Activated naive CD4-positive, alpha-beta T cell treated with anti-CD3 and anti-CD28 coated beads for 36 hours (primary cell): ENCODE measurements at regions not wholly inside any gene's neighbourhood (a gene's known extent, or its start where the extent isn't known, plus 50 kb on each side); places are given as distances from the start of the nearest gene placed in this dataset.
"Not testable (repeated sequence)": the region's sequence is repeated elsewhere in the genome, so short reads cannot be mapped to it uniquely, and the experiment has no call there.

Experiments used
- CTCF ChIA-PET: fragments of 350-600 bp; sonication (Branson Sonifier 250); formaldehyde crosslinking; loops from one replicate; lab custom pipeline; 2021; ENCODE audit warnings: antibody characterized with exemption; lab: Charles Lee
- DNase-seq: peaks from one replicate; pipeline ENCODE4 v3.0.0-alpha.2; 2020
- H3K27ac Mint-ChIP-seq: one replicate; pipeline ENCODE4 v1.8.0; 2021; ENCODE audit warnings: mild to moderate bottlenecking, mixed read lengths
- H3K27me3 Mint-ChIP-seq: one replicate; pipeline ENCODE4 v1.8.0; 2021; ENCODE audit warnings: low read depth, mixed read lengths
- H3K36me3 Mint-ChIP-seq: one replicate; pipeline ENCODE4 v1.8.0; 2021; ENCODE audit warnings: low read depth, mixed read lengths
- H3K4me1 Mint-ChIP-seq: one replicate; pipeline ENCODE4 v1.8.0; 2021; ENCODE audit warnings: low read depth, mixed read lengths
- H3K4me3 Mint-ChIP-seq: one replicate; pipeline ENCODE4 v1.8.0; 2021; ENCODE audit warnings: mild to moderate bottlenecking, moderate library complexity, mixed read lengths
- H3K9me3 Mint-ChIP-seq: one replicate; pipeline ENCODE4 v1.8.0; 2021; ENCODE audit warnings: mixed read lengths
- intact Hi-C: fragments of 100-400 bp; cut with micrococcal nuclease; formaldehyde crosslinking; loops from one replicate; pipeline ENCODE4 v1.15.1; 2023

DNA sequence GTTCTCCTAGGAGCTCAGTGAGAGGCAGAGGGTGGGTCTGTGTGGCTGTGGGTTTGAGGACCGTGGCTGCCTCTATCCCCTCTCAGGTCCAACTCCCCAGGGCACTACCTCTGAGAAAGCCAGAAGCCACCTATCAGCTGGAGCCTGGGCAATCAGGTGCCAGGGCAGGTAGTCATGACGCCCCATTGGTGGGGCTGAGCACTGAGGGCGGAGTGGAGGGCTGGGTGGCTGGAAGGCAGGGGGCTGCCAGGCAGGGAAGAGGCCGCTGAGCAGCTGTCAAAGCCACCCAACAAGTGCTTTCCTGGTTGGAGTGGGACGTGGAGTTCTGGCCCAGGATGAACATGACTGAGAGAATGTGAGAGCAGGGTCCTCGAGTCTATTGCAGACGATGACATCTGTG is 164.9 kb upstream of the AJAP1 start:
- no peaks in the 10 kb centered on the region for H3K4me1 Mint-ChIP-seq
- H3K9me3 Mint-ChIP-seq: no peaks in the 10 kb centered on the region
- no peak overlapping the region for H3K4me3 Mint-ChIP-seq
- no peak for DNase-seq
- intact Hi-C loops: no loop called here
- no peaks in the 10 kb centered on the region for H3K36me3 Mint-ChIP-seq
- CTCF ChIA-PET: no interaction called here
- no peak overlapping the region for H3K27ac Mint-ChIP-seq
- H3K27me3 Mint-ChIP-seq: peaks cover 16% of the 10 kb centered on the region

DNA sequence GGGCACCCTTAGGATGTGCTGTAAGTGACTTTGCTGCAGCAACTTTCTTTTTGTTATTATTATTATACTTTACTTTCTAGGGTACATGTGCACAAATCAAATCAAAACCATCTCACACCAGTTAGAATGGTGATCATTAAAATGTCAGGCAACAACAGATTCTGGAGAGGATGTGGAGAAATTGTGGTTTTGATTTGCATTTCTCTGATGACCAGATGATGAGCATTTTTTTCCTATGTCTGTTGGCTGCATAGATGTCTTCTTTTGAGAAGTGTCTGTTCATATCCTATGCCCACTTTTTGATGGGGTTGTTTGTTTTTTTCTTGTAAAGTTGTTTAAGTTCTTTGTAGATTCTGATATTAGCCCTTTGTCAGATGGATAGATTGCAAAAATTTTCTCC is 164.4 kb upstream of the AJAP1 start:
- DNase-seq, H3K27ac Mint-ChIP-seq, H3K36me3 Mint-ChIP-seq, intact Hi-C loops, H3K4me1 Mint-ChIP-seq, H3K9me3 Mint-ChIP-seq, CTCF ChIA-PET, H3K4me3 Mint-ChIP-seq: not testable (repeated sequence)
- peaks cover 16% of the 10 kb centered on the region for H3K27me3 Mint-ChIP-seq

GRCh38 chr1:4494027-4494426 is 160.4 kb upstream of the AJAP1 start:
- Mint-ChIP-seq H3K4me3 (no peak overlapping the region), H3K9me3 (no peaks in the 10 kb centered on the region), H3K4me1 (no peaks in the 10 kb centered on the region), H3K27ac (no peak overlapping the region), H3K27me3 (peaks cover 12% of the 10 kb centered on the region), H3K36me3 (no peaks in the 10 kb centered on the region)
- DNase-seq: no peak
- intact Hi-C loops: no loop called here
- CTCF ChIA-PET: no interaction called here

GRCh38 chr1:4494558-4494957 is 159.9 kb upstream of the AJAP1 start:
- CTCF ChIA-PET: no interaction called here
- Mint-ChIP-seq H3K27ac (no peak overlapping the region), H3K9me3 (no peaks in the 10 kb centered on the region), H3K4me1 (no peaks in the 10 kb centered on the region), H3K27me3 (peaks cover 12% of the 10 kb centered on the region), H3K4me3 (no peak overlapping the region), H3K36me3 (no peaks in the 10 kb centered on the region)
- intact Hi-C loops: no loop called here
- DNase-seq: no peak

- H3K36me3 Mint-ChIP-seq: no peaks in the 10 kb centered on the region
- no peak for DNase-seq
- no peaks in the 10 kb centered on the region for H3K4me1 Mint-ChIP-seq
- no peak overlapping the region for H3K4me3 Mint-ChIP-seq
- H3K27ac Mint-ChIP-seq: no peak overlapping the region
- CTCF ChIA-PET: no interaction called here
- intact Hi-C loops: no loop called here
- peaks cover 12% of the 10 kb centered on the region for H3K27me3 Mint-ChIP-seq
- H3K9me3 Mint-ChIP-seq: no peaks in the 10 kb centered on the region
Observed at GRCh38 chr1:4495809-4496208, 158.6 kb upstream of the AJAP1 start.

DNA sequence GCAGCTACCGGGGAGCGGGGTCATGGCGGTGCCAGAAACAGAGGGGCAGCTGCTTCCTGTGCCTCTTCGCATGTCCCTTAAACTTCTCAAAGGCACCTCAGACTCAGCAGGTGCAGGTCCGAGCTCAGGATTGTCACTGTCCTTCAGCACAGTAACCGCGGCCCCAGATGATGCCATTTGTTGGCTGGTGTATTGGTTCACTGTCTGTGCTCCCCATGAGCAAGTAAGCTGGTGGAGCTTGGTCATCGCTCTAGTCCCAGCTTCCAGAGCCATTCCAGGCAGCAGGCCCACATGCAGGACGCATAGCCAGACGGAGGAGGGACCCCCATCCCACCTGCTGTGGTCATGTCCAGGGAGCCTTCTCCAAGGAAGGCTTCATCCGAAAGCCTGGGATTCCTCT is 154.0 kb upstream of the AJAP1 start:
- H3K4me3 Mint-ChIP-seq: no peak overlapping the region
- CTCF ChIA-PET: no interaction called here
- DNase-seq: no peak
- no peaks in the 10 kb centered on the region for H3K36me3 Mint-ChIP-seq
- intact Hi-C loops: no loop called here
- H3K4me1 Mint-ChIP-seq: no peaks in the 10 kb centered on the region
- no peaks in the 10 kb centered on the region for H3K9me3 Mint-ChIP-seq
- H3K27ac Mint-ChIP-seq: no peak overlapping the region
- H3K27me3 Mint-ChIP-seq: peaks cover 3% of the 10 kb centered on the region

GRCh38 chr1:4506591-4506990 is 147.8 kb upstream of the AJAP1 start:
- Mint-ChIP-seq H3K9me3 (no peaks in the 10 kb centered on the region), H3K36me3 (no peaks in the 10 kb centered on the region), H3K27ac (no peak overlapping the region), H3K4me3 (no peak overlapping the region), H3K4me1 (no peaks in the 10 kb centered on the region), H3K27me3 (peaks cover 10% of the 10 kb centered on the region)
- no peak for DNase-seq
- intact Hi-C loops: no loop called here
- CTCF ChIA-PET: no interaction called here

- CTCF ChIA-PET: no interaction called here
- no peaks in the 10 kb centered on the region for H3K4me1 Mint-ChIP-seq
- no peak overlapping the region for H3K4me3 Mint-ChIP-seq
- no peak for DNase-seq
- no peak overlapping the region for H3K27ac Mint-ChIP-seq
- intact Hi-C loops: no loop called here
- H3K9me3 Mint-ChIP-seq: no peaks in the 10 kb centered on the region
- H3K36me3 Mint-ChIP-seq: no peaks in the 10 kb centered on the region
- peaks cover 15% of the 10 kb centered on the region for H3K27me3 Mint-ChIP-seq
Observed at GRCh38 chr1:4509206-4509605, 145.2 kb upstream of the AJAP1 start.

DNA sequence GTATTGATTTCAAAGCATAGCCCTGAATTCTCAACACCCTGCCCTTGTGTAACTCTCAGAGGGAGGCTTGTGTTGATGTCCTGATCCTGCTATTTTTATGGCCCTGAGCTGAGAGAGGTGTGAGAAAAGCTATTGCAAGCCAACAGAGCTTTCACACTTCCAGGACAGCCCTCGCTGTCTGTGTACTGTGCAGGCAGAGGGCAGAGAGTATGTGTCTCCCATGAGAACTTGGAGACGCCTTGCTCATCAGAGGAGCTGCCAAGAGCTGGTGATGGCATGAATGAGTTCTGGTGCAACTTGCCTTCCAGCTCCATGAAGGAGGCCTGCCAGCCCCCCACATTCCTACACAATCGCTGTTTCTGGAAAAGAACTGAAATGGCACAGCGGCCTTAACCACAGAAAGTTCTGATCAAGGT is 144.1 kb upstream of the AJAP1 start:
- Mint-ChIP-seq H3K36me3 (no peaks in the 10 kb centered on the region), H3K4me1 (no peaks in the 10 kb centered on the region), H3K4me3 (no peak overlapping the region), H3K27me3 (peaks cover 20% of the 10 kb centered on the region), H3K27ac (no peak overlapping the region), H3K9me3 (no peaks in the 10 kb centered on the region)
- CTCF ChIA-PET: no interaction called here
- intact Hi-C loops: no loop called here
- no peak for DNase-seq

DNA sequence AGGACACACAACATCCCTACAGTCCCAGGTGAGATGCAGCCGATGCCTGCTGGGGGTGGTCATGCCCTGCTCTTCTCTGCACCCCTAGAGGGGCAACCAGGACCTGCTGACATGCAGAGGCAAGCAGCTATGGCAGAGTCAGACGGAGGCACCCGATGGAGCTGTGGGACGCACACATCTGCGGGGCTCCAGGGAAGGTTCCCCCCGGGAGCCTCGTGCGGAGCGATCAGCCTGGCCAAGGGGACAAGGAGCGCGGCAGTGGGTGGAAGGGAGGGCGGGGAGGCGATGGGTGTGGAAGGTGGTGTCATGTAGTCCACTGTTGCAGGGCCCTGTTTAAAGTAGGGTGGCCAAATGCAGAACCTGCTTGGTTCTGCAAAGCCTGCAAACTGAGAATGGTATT is 143.0 kb upstream of the AJAP1 start:
- Mint-ChIP-seq H3K9me3 (no peaks in the 10 kb centered on the region), H3K4me3 (no peak overlapping the region), H3K4me1 (no peaks in the 10 kb centered on the region), H3K27ac (no peak overlapping the region), H3K36me3 (no peaks in the 10 kb centered on the region), H3K27me3 (peaks cover 20% of the 10 kb centered on the region)
- CTCF ChIA-PET: no interaction called here
- DNase-seq: no peak
- intact Hi-C loops: no loop called here

GRCh38 chr1:4512636-4513035 is 141.8 kb upstream of the AJAP1 start:
- Mint-ChIP-seq H3K9me3 (no peaks in the 10 kb centered on the region), H3K36me3 (no peaks in the 10 kb centered on the region), H3K4me1 (no peaks in the 10 kb centered on the region), H3K27ac (no peak overlapping the region), H3K27me3 (peaks cover 20% of the 10 kb centered on the region), H3K4me3 (no peak overlapping the region)
- DNase-seq: no peak
- CTCF ChIA-PET: no interaction called here
- intact Hi-C loops: no loop called here

GRCh38 chr1:4513685-4514084 is 140.7 kb upstream of the AJAP1 start:
- Mint-ChIP-seq H3K27me3 (peaks cover 20% of the 10 kb centered on the region), H3K27ac (no peak overlapping the region), H3K9me3 (no peaks in the 10 kb centered on the region), H3K4me3 (no peak overlapping the region), H3K4me1 (no peaks in the 10 kb centered on the region), H3K36me3 (no peaks in the 10 kb centered on the region)
- DNase-seq: no peak
- CTCF ChIA-PET: no interaction called here
- intact Hi-C loops: no loop called here

DNA sequence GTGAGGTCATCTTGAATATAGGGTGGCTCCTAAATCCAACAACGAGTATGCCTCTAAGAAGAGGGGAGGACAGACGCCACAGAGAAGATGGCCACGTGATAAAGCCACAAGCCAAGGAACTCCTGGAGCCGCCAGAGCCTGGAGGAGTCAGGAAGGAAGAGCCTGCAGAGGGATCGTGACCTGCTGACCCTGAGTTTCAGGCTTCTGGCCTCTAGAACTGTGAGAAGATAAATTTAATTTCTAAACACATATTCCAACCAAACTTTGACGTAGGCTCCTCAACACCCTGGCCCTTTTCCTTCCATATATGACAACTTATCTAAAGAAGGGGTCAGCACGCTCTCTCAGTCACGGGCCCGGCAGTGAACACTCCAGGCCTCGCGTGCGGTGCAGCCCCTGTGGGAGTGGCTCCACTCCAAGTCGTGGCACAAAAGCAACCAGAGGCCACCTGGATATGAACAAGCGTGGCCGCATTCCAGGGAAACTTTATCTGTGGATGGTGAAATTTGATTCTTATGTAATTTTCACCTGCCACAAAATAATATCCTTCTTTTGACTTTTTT is 138.6 kb upstream of the AJAP1 start:
- H3K36me3 Mint-ChIP-seq: no peaks in the 10 kb centered on the region
- intact Hi-C loops: no loop called here
- H3K4me3 Mint-ChIP-seq: no peak overlapping the region

GRCh38 chr1:4516596-4516995 is 137.8 kb upstream of the AJAP1 start:
- peaks cover 15% of the 10 kb centered on the region for H3K27me3 Mint-ChIP-seq
- no peak overlapping the region for H3K4me3 Mint-ChIP-seq
- intact Hi-C loops: no loop called here
- CTCF ChIA-PET: no interaction called here
- no peak overlapping the region for H3K27ac Mint-ChIP-seq
- DNase-seq: no peak
- no peaks in the 10 kb centered on the region for H3K36me3 Mint-ChIP-seq
- H3K9me3 Mint-ChIP-seq: no peaks in the 10 kb centered on the region
- H3K4me1 Mint-ChIP-seq: no peaks in the 10 kb centered on the region

More for the DNA sequence above, 138.6 kb upstream of the AJAP1 start:
- CTCF ChIA-PET: no interaction called here
- no peak overlapping the region for H3K27ac Mint-ChIP-seq
- DNase-seq: no peak
- H3K4me1 Mint-ChIP-seq: no peaks in the 10 kb centered on the region
- H3K27me3 Mint-ChIP-seq: peaks cover 19% of the 10 kb centered on the region
- no peaks in the 10 kb centered on the region for H3K9me3 Mint-ChIP-seq
